H9 (cell line): ENCODE measurements at regions not wholly inside any gene's neighbourhood (a gene's known extent, or its start where the extent isn't known, plus 50 kb on each side); places are given as distances from the start of the nearest gene placed in this dataset.

ENCODE experiments used
- DNase-seq: peaks from one replicate; pipeline ENCODE4 v3.0.0-alpha.2; 2017
- H2AFZ ChIP-seq: one replicate; pipeline ENCODE4 v1.6.1; 2013; ENCODE audit warnings: mild to moderate bottlenecking, low read length, control low read depth, moderate library complexity
- H2AK5ac ChIP-seq: 2 replicates; pipeline ENCODE4 v1.6.1; 2013; ENCODE audit warnings: low read length, control low read depth, mixed read lengths; ENCODE audit not compliant: insufficient read length
- H2BK120ac ChIP-seq: one replicate; pipeline ENCODE4 v1.6.1; 2013; ENCODE audit warnings: low read depth, mild to moderate bottlenecking, low read length, control low read depth, inconsistent platforms; ENCODE audit not compliant: poor library complexity, severe bottlenecking
- H2BK12ac ChIP-seq: 2 replicates; pipeline ENCODE4 v1.6.1; 2013; ENCODE audit warnings: low read length, control low read depth, mixed read lengths, low read depth; ENCODE audit not compliant: insufficient read length
- H2BK15ac ChIP-seq: 2 replicates; pipeline ENCODE4 v1.6.1; 2013; ENCODE audit warnings: low read depth, low read length, control low read depth
- H2BK20ac ChIP-seq: one replicate; pipeline ENCODE4 v1.6.1; 2013; ENCODE audit warnings: low read depth, mild to moderate bottlenecking, low read length, control low read depth, inconsistent platforms; ENCODE audit not compliant: poor library complexity, severe bottlenecking
- H2BK5ac ChIP-seq: 2 replicates; pipeline ENCODE4 v1.6.1; 2013; ENCODE audit warnings: low read length, control low read depth, mixed read lengths; ENCODE audit not compliant: insufficient read length
- H3K14ac ChIP-seq: 2 replicates; pipeline ENCODE4 v1.6.1; 2013; ENCODE audit warnings: low read length, control low read depth; ENCODE audit not compliant: insufficient read depth
- H3K18ac ChIP-seq: 2 replicates; pipeline ENCODE4 v1.6.1; 2013; ENCODE audit warnings: low read depth, mild to moderate bottlenecking, mixed read lengths, low read length, control low read depth; ENCODE audit not compliant: insufficient read length
- H3K23ac ChIP-seq: 2 replicates; pipeline ENCODE4 v1.6.1; 2013; ENCODE audit warnings: low read length, control low read depth, mixed read lengths, low read depth; ENCODE audit not compliant: insufficient read length
- H3K23me2 ChIP-seq: 2 replicates; pipeline ENCODE4 v1.6.1; 2013; ENCODE audit warnings: low read depth, mild to moderate bottlenecking, mixed read lengths, low read length, control low read depth; ENCODE audit not compliant: insufficient read length, poor library complexity, severe bottlenecking
- H3K27ac ChIP-seq: 2 replicates; pipeline ENCODE4 v1.5.1; 2013; ENCODE audit warnings: low read length, control low read depth, mixed read lengths, low read depth; ENCODE audit not compliant: insufficient read length
- H3K27me3 ChIP-seq: 2 replicates; pipeline ENCODE4 v1.6.1; 2013; ENCODE audit warnings: low read length, control low read depth, inconsistent platforms; ENCODE audit not compliant: insufficient read depth
- H3K4ac ChIP-seq: 2 replicates; pipeline ENCODE4 v1.6.1; 2013; ENCODE audit warnings: low read depth, mild to moderate bottlenecking, control low read depth, inconsistent platforms, low read length, moderate library complexity
- H3K4me1 ChIP-seq: 2 replicates; pipeline ENCODE4 v1.6.1; 2013; ENCODE audit warnings: low read length, control low read depth, inconsistent platforms; ENCODE audit not compliant: insufficient read depth
- H3K4me2 ChIP-seq: 2 replicates; pipeline ENCODE4 v1.6.1; 2013; ENCODE audit warnings: low read length, control low read depth, mixed read lengths; ENCODE audit not compliant: insufficient read length, insufficient read depth
- H3K56ac ChIP-seq: 2 replicates; pipeline ENCODE4 v1.6.1; 2013; ENCODE audit warnings: low read depth, mild to moderate bottlenecking, mixed read lengths, low read length, control low read depth; ENCODE audit not compliant: insufficient read length
- H3K79me1 ChIP-seq: 2 replicates; pipeline ENCODE4 v1.6.1; 2013; ENCODE audit warnings: low read depth, mild to moderate bottlenecking, moderate library complexity, low read length, control low read depth, inconsistent platforms; ENCODE audit not compliant: insufficient read depth, poor library complexity, severe bottlenecking
- H3K79me2 ChIP-seq: 2 replicates; pipeline ENCODE4 v1.6.1; 2013; ENCODE audit warnings: low read length, control low read depth, inconsistent platforms; ENCODE audit not compliant: insufficient read depth
- H3K9ac ChIP-seq: 2 replicates; pipeline ENCODE4 v1.6.1; 2013; ENCODE audit warnings: low read length, control low read depth, mixed read lengths; ENCODE audit not compliant: insufficient read length; ENCODE audit errors: extremely low read depth
- H3K9me3 ChIP-seq: one replicate; pipeline ENCODE4 v1.6.1; 2013; ENCODE audit warnings: low read depth, low read length, inconsistent platforms; ENCODE audit not compliant: control insufficient read depth
- H3T11ph ChIP-seq: one replicate; pipeline ENCODE4 v1.6.1; 2013; ENCODE audit warnings: mild to moderate bottlenecking, low read length, control low read depth, inconsistent platforms
- H4K20me1 ChIP-seq: one replicate; pipeline ENCODE4 v1.6.1; 2013; ENCODE audit not compliant: control insufficient read depth, insufficient read length, insufficient read depth
- H4K5ac ChIP-seq: 2 replicates; pipeline ENCODE4 v1.6.1; 2013; ENCODE audit warnings: low read depth, mild to moderate bottlenecking, mixed read lengths, low read length, control low read depth; ENCODE audit not compliant: insufficient read length
- H4K8ac ChIP-seq: replicated peaks from 2 replicates; pipeline ENCODE4 v1.6.1; 2013; ENCODE audit warnings: low read length, control low read depth, mixed read lengths, low read depth; ENCODE audit not compliant: insufficient read length
- H4K91ac ChIP-seq: 2 replicates; pipeline ENCODE4 v1.6.1; 2013; ENCODE audit warnings: low read depth, mild to moderate bottlenecking, moderate library complexity, mixed read lengths, low read length, control low read depth; ENCODE audit not compliant: insufficient read length
- H3K27ac Mint-ChIP-seq, 3 experiments: 2 replicates in 2 of 3; 3 replicates in 1 of 3; pipeline ENCODE4 v1.8.0; 2020 to 2021; ENCODE audit warnings: mixed read lengths in 3 of 3, mild to moderate bottlenecking in 1 of 3, moderate library complexity in 1 of 3
- H3K27me3 Mint-ChIP-seq: 2 replicates; pipeline ENCODE4 v1.8.0; 2021; ENCODE audit warnings: low read depth, mild to moderate bottlenecking, moderate library complexity, mixed read lengths
- H3K36me3 Mint-ChIP-seq, 3 experiments: 2 replicates in 2 of 3; 3 replicates in 1 of 3; pipeline ENCODE4 v1.8.0; 2020 to 2021; ENCODE audit warnings: low read depth in 3 of 3, mixed read lengths in 3 of 3; ENCODE audit not compliant: insufficient read depth in 1 of 3
- H3K4me1 Mint-ChIP-seq, 2 experiments: 2 replicates each; pipeline ENCODE4 v1.8.0; 2020; ENCODE audit warnings: mixed read lengths in 2 of 2
- H3K4me3 Mint-ChIP-seq, 2 experiments: 2 replicates in 1 of 2; 3 replicates in 1 of 2; pipeline ENCODE4 v1.8.0; 2020 to 2021; ENCODE audit warnings: mild to moderate bottlenecking in 2 of 2, mixed read lengths in 2 of 2, moderate library complexity in 1 of 2
- H3K9me3 Mint-ChIP-seq, 2 experiments: 2 replicates in 1 of 2; 3 replicates in 1 of 2; pipeline ENCODE4 v1.8.0; 2020; ENCODE audit warnings: mild to moderate bottlenecking in 2 of 2, mixed read lengths in 2 of 2, moderate library complexity in 1 of 2
- CTCF ChIP-seq: fragments of 200-600 bp; sonication (generic); conservative IDR thresholded peaks from 3 replicates; pipeline ENCODE4 v1.8.0; 2021; ENCODE audit warnings: antibody characterized with exemption, mild to moderate bottlenecking
- WGBS: extraction: QIAGEN DNeasy Blood & Tissue Kit; methylation state at CpG from one replicate; pipeline ENCODE4 v1.1.7; 2013; ENCODE audit warnings: missing lambda C conversion rate, low lambda C conversion rate, mixed read lengths; ENCODE audit not compliant: insufficient read length; ENCODE audit errors: extremely low coverage; 5-methylcytosine and 5-hydroxymethylcytosine counted together

- H2AFZ ChIP-seq = no peak overlapping the region
- no peak overlapping the region for H3K23ac ChIP-seq
- H3K9ac ChIP-seq = no peak overlapping the region
- no peak for DNase-seq
- no peak overlapping the region for H3K14ac ChIP-seq
- H3K9me3 Mint-ChIP-seq = no peaks in the 10 kb centered on the region
- H3K23me2 ChIP-seq = no peaks in the 10 kb centered on the region
- H4K20me1 ChIP-seq = no peaks in the 10 kb centered on the region
- H3K4me1 ChIP-seq = no peaks in the 10 kb centered on the region
- H3T11ph ChIP-seq = no peak overlapping the region
- no peaks in the 10 kb centered on the region for H3K27me3 ChIP-seq
- H2BK120ac ChIP-seq = no peak overlapping the region
- no peak overlapping the region for H2BK5ac ChIP-seq
- no peak for TF ChIP-seq CTCF
- H2AK5ac ChIP-seq = no peak overlapping the region
- peaks cover 6 to 7% of the 10 kb centered on the region in 2 experiments for H3K4me1 Mint-ChIP-seq
- no peak overlapping the region for H3K18ac ChIP-seq
- no peaks in the 10 kb centered on the region for H3K9me3 ChIP-seq
- no peak overlapping the region for H3K56ac ChIP-seq
- no peak overlapping the region for H4K5ac ChIP-seq
- no peak overlapping the region for H4K91ac ChIP-seq
- no peak overlapping the region for H2BK12ac ChIP-seq
- H3K4ac ChIP-seq = no peak overlapping the region
- no CpG with 5 or more reads among the region's 5 CpGs for WGBS
- no peak overlapping the region for H2BK20ac ChIP-seq
- H2BK15ac ChIP-seq = no peak overlapping the region
- no peaks in the 10 kb centered on the region for H3K79me2 ChIP-seq
- no peak overlapping the region for H4K8ac ChIP-seq
- no peak overlapping the region for H3K27ac ChIP-seq
- H3K79me1 ChIP-seq = no peaks in the 10 kb centered on the region
- no peaks in the 10 kb centered on the region; the same call in 1 of the 2 replicates for H3K27me3 Mint-ChIP-seq
- H3K4me2 ChIP-seq = no peak overlapping the region
- H3K4me3 Mint-ChIP-seq = no peak overlapping the region
- H3K27ac Mint-ChIP-seq = no peak overlapping the region
- H3K36me3 Mint-ChIP-seq = peaks cover 0 to 4% (median 0%) of the 10 kb centered on the region in 3 experiments; a peak in 1 of 7 replicates
Observed at GRCh38 chr9:78595200-78595945, 298.4 kb downstream of the PSAT1 start.
